MM.1S (cell line): ENCODE measurements at regions not wholly inside any gene's neighbourhood (a gene's known extent, or its start where the extent isn't known, plus 50 kb on each side); places are given as distances from the start of the nearest gene placed in this dataset.

Experiments used
- EZH2 ChIP-seq: fragments of 300-600 bp; sonication (generic); optimal IDR thresholded peaks from 2 replicates; pipeline ENCODE3; 2017; ENCODE audit warnings: low read depth, mild to moderate bottlenecking, antibody characterized with exemption, low read length, mixed read lengths
- TF ChIP-seq, protein P1 (sequence below): fragments of 300-600 bp; sonication (generic); IDR thresholded peaks from 2 replicates; pipeline ENCODE4 v1.5.1; 2016; ENCODE audit warnings: antibody characterized with exemption, low read length, mixed read lengths

DNA sequence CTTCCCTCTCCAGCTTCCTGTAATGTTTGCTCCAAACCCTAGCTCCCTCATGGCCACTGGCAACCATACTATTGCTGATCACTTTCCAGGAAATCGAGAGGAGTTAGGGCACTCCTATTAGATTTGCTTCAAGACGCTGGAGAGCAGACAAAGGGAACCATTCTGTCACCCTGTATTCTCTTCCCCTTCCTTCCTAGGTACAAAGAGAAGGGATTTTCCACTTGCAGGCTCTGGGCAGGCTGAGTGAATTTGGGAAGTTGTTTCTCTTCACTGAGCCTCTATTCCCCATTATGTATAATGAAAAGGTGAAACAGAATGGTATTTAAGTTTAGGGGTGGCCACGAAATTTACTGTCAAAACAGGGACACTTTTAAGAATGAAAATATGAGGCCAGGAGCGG lies 99.4 kb upstream of the LPP start:
- TF ChIP-seq, protein P1, sequence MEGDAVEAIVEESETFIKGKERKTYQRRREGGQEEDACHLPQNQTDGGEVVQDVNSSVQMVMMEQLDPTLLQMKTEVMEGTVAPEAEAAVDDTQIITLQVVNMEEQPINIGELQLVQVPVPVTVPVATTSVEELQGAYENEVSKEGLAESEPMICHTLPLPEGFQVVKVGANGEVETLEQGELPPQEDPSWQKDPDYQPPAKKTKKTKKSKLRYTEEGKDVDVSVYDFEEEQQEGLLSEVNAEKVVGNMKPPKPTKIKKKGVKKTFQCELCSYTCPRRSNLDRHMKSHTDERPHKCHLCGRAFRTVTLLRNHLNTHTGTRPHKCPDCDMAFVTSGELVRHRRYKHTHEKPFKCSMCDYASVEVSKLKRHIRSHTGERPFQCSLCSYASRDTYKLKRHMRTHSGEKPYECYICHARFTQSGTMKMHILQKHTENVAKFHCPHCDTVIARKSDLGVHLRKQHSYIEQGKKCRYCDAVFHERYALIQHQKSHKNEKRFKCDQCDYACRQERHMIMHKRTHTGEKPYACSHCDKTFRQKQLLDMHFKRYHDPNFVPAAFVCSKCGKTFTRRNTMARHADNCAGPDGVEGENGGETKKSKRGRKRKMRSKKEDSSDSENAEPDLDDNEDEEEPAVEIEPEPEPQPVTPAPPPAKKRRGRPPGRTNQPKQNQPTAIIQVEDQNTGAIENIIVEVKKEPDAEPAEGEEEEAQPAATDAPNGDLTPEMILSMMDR = no peak
- TF ChIP-seq EZH2 = no peak
